Stimulated activated CD8-positive, alpha-beta memory T cell treated with anti-CD3 and anti-CD28 coated beads, Interleukin-7, amount 100 ng/mL, for 24 hours (primary cell): ENCODE measurements at regions not wholly inside any gene's neighbourhood (a gene's known extent, or its start where the extent isn't known, plus 50 kb on each side); places are given as distances from the start of the nearest gene placed in this dataset.
"Not testable (repeated sequence)": the region's sequence is repeated elsewhere in the genome, so short reads cannot be mapped to it uniquely, and the experiment has no call there.

ENCODE experiments used
- DNase-seq: peaks from one replicate; pipeline ENCODE4 v3.0.0-alpha.2; 2020; ENCODE audit warnings: low read depth

- no peak for DNase-seq
Measured at GRCh38 chr6:141580131-141580530, 552.6 kb upstream of the GJE1 start.

DNA sequence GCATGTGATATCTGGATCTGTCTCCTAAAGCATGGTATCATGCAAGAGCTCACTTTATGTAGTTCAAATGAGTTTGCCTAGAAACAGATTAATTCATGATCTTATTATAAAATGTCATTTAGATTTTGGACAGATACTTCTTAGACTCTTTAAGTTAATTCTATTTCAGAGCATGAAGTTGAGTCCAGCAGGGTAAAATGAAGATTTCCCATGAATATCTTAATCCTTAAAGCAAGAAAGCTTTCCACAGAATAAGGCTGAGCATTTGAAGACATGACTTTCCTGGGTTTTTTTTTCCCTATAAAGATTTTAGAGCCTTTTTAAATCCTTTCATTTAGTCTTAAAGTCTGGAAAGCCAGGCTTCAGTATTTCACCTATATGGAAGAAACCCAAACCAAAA, 556.0 kb upstream of the GJE1 start:
- DNase-seq = no peak

DNA sequence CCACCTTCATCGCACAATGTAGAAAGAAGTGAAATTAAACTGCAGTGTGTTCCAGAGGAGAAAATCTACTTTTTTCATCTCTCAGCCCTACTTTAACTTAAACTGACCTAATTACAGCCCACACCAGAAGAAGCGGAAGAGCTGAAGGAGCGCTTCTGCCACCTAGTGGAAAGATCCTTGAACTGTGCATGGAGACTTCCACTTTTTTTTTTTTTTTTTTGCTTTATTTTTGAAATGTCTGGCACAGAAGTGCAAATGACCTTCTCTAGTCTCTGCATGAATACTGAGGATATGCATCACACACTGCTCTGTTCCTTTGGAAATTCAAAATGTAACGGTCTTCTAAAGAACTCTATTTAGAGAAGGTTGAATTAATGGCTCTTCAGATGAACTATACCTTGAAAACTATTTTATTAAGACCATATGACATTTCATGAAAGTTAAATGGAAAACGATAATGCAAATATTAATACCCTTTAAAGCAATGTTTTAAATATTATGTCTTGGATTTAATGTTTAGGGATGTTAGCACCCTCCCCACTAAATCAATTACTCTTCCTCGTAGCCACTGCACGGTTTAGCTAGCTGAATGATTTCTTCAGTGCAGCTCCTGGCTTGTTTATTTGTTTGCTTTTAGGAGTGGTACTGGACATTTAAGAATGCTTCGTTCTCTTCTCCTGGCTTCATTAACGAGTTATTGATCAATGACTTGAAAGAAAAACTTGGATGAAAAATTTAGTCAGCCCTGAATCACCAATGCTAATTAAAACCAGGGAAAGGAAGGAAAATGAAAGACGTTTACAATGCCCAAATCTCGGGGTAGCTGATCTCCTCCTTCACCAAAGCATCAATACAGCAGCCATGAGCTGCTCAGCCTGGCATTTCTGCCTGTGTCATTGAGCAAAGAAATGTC, 569.6 kb upstream of the GJE1 start:
- DNase-seq = no peak

DNA sequence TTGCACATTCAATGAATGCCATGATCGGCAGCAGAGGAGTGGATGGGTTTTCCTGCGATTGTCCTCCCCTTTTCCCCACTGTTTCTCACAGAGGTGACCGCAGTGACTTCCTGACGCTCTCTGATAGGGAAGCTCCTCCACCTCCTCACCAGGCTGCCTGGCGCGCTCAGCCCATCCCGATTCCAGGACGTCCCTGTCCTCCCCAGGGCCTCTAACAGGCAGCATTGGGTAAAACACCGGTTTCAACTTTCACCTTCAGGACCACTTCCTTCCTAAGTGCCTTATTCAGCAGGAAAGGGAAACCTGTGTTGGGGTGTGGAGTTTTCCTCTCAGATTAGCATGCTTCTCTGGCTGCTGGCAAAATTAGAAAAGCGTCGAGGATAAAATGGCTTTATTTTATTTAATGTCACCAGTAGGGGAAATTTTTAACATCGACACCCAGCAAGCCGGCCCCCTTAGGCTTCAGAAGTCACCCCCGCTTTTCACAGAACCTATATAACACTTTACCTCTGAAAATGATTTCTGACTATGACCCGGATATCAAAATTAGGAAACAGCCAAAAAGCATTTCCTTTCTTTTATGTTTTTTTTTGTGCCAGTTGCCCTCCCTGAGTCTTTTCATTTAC, 570.4 kb upstream of the GJE1 start:
- DNase-seq = no peak

DNA sequence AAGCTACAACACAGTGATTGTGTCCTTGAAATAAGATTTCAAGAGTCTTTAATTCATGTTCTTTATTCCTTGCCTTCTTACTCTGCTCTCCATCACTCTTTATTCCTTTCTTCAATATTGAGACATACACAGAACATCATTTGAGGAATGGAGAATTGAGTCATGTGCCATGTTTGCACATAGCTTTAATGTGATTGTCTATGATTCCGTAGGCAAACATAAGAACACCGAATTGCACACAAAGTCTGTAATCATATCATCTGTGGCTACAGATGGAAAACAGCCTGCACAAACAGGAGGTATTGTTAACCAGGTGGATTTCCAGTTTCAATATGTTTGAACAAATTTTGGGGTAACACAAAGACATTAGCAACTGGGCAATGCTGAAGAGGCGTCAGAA, 571.6 kb upstream of the GJE1 start:
- DNase-seq = no peak

DNA sequence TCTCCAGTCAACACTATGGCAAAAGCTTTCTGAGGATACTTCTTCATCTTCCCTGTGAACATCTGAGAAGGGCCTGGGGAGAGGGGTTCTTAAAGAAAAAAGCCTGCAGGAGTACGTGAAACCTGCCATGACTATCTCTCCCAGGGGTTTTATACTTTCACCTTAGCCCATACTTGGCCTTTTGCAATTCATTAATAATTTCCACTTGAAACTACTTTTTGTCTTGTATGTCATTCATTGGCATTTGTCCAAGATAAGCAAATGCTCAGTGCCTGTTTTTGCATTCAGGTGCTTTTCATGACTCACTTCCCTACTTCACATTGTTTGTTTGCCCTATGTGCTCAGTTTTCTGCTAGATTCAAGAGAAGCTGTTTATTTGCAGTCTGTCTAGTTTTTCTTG, 580.3 kb upstream of the GJE1 start:
- no peak for DNase-seq

DNA sequence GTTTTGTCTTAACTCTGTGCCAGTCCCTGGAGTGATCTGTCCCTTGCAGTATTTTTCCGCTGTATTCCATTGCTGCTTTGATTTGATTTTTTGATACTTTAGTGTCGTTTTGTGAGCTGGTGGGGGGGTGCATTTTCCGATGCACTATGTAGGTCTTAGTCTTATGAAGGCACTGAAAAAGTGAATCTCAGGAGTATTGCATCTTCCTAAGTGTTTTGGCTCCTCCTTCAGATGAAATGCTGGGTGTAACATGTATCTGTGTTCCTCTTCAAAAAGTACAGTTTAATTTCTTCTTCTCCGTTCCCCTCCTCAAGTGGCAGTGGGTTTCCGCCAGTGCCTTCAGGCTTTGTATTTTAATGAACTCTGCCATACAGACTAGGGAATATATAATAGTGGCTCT, 580.7 kb upstream of the GJE1 start:
- DNase-seq = no peak

DNA sequence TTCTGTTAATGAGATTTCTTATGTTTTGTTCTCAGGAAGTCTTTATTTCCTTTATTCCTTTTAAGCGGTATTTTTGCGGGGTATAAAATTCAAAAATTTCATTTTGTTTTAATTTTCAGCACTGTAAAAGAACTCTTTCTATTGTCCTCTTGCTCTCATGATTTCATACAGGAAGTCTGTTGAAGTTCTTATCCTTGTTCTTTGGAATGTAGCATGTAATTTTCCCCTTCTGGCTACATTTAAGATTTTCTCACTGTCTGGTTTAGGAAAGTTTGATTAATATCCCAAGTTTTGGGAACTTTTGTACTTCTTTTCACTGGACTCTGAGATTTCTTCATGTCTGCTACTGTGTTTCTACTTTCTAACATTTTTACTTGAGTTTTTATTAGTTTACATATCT, 581.4 kb upstream of the GJE1 start:
- no peak for DNase-seq

- no peak for DNase-seq
Measured at GRCh38 chr6:141550471-141550870, 582.3 kb upstream of the GJE1 start.

GRCh38 chr6:141548966-141549365, 583.8 kb upstream of the GJE1 start:
- DNase-seq = no peak

DNA sequence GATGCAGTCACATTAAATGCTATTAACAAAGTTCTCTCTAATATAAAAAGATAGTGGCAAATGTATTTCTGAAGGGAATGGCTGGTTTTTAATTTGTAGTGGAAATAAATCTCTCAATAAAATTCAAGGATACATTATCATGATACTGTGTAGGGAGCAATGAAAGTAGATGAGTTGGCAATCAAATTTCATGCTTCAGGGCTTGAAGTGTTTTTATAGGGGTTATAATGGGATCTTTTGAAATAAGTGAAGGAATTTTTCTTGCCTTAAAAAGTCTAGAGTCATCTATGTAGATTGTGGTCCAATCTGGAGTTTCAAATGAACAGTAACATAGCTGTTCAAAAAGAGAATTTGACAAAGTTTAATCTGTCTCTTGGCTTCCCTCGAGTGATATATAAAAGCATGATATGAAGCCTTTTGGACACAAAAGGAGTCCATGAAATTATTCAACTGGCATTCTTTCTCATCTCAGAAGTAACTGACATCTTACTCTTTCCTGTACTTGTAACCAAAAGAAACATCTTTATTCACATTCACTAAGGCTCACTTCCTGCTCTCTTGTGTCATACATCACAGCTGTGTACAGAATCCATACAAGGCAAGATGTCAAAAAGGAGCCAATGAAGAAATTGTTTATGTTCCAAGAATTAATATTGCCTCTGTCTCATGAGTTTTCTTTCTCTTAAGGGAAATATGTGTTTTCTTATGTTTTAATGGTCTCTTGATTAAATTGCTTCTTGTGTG, 591.0 kb upstream of the GJE1 start:
- no peak for DNase-seq

DNA sequence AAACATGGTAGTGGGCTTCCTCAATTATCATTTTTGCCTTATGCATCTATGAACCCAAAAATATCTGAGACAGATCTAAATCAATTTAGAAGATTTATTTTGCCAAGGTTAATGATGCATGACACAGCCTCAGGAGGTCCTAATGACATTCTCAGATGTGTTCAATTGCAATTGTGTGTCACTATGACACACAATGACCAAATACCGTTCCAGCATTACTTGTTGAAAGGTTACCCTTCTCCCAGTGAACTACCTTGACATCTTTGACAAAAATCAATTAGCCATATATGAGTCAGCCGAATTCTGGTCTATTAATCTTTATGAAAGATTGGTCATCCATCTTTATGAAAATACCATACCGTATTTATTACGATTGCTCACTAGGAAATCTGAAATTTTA, 592.5 kb upstream of the GJE1 start:
- no peak for DNase-seq

GRCh38 chr6:141539617-141540016, 593.1 kb upstream of the GJE1 start:
- DNase-seq = no peak

DNA sequence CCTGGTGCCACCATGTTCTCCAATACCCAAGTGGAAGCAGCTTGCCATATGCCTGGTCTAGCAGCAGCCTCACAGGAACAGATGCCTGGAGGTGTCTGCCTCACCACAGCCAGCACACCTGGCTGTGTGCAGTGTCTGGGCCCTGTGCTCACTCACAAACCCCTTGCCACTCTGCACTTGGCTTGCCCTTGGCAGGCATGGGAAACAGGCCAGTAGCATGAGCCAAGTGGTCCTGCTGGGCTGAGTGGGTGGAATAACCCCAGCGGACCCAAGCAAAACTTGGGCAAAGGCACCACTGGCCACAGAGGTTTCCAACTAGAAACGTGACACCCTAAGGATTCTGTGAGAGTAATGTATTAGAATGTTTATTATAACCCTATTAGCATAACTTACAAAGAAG, 600.5 kb upstream of the GJE1 start:
- DNase-seq = no peak

- no peak for DNase-seq
Measured at GRCh38 chr6:141531040-141531439, 601.7 kb upstream of the GJE1 start.

DNA sequence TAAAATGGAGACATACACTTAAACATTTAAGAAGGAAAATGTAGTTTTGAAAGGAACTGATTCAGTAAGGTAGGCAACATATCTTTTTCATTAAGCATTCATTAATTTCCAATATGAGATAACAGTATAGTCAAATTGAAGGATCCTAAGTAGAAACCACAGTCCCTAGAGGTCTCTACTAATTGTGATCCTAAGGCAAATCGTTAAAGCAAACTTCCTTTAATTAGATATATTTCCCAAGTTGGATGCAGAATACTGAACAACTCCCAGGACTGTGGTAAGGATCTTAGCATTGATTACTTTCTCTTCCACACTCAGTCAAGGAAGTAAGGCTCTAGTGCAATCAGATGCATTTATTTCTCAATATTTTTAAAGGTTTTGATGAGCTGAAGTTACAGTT, 604.1 kb upstream of the GJE1 start:
- DNase-seq = no peak

GRCh38 chr6:141526985-141527384, 605.7 kb upstream of the GJE1 start:
- no peak for DNase-seq

- no peak for DNase-seq
Measured at GRCh38 chr6:141521440-141521839, 611.3 kb upstream of the GJE1 start.

- DNase-seq = no peak
Measured at GRCh38 chr6:141513830-141514229, 618.9 kb upstream of the GJE1 start.

DNA sequence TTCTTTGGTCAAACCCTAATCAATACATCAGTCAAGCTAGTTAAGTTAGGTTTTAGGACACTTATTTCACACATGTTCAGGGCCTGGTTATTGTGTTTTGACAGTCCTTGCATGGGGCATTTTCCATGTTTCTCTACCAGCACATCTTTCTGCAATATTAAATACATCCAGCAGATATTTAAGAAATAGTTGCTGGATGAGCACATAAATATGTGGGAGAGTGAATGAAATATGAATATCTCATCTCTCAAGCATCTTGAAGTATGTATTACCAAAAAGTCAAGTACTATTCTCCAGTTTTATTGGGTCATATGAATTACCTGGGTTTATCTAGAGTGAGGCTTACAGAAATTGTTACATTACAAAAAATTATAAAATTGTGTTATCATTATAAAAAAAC, 621.9 kb upstream of the GJE1 start:
- DNase-seq = no peak

- not testable (repeated sequence) for DNase-seq
Measured at GRCh38 chr6:141506062-141506461, 626.7 kb upstream of the GJE1 start.

- DNase-seq = not testable (repeated sequence)
Measured at GRCh38 chr6:141504318-141504717, 628.4 kb upstream of the GJE1 start.

- DNase-seq = no peak
Measured at GRCh38 chr6:141501616-141502015, 631.1 kb upstream of the GJE1 start.
